H9 (cell line): ENCODE measurements at regions not wholly inside any gene's neighbourhood (a gene's known extent, or its start where the extent isn't known, plus 50 kb on each side); places are given as distances from the start of the nearest gene placed in this dataset.

ENCODE experiments used
- DNase-seq: peaks from one replicate; pipeline ENCODE4 v3.0.0-alpha.2; 2017
- H2AFZ ChIP-seq: one replicate; pipeline ENCODE4 v1.6.1; 2013; ENCODE audit warnings: mild to moderate bottlenecking, low read length, control low read depth, moderate library complexity
- H2AK5ac ChIP-seq: 2 replicates; pipeline ENCODE4 v1.6.1; 2013; ENCODE audit warnings: low read length, control low read depth, mixed read lengths; ENCODE audit not compliant: insufficient read length
- H2BK120ac ChIP-seq: one replicate; pipeline ENCODE4 v1.6.1; 2013; ENCODE audit warnings: low read depth, mild to moderate bottlenecking, low read length, control low read depth, inconsistent platforms; ENCODE audit not compliant: poor library complexity, severe bottlenecking
- H2BK12ac ChIP-seq: 2 replicates; pipeline ENCODE4 v1.6.1; 2013; ENCODE audit warnings: low read length, control low read depth, mixed read lengths, low read depth; ENCODE audit not compliant: insufficient read length
- H2BK15ac ChIP-seq: 2 replicates; pipeline ENCODE4 v1.6.1; 2013; ENCODE audit warnings: low read depth, low read length, control low read depth
- H2BK20ac ChIP-seq: one replicate; pipeline ENCODE4 v1.6.1; 2013; ENCODE audit warnings: low read depth, mild to moderate bottlenecking, low read length, control low read depth, inconsistent platforms; ENCODE audit not compliant: poor library complexity, severe bottlenecking
- H2BK5ac ChIP-seq: 2 replicates; pipeline ENCODE4 v1.6.1; 2013; ENCODE audit warnings: low read length, control low read depth, mixed read lengths; ENCODE audit not compliant: insufficient read length
- H3K14ac ChIP-seq: 2 replicates; pipeline ENCODE4 v1.6.1; 2013; ENCODE audit warnings: low read length, control low read depth; ENCODE audit not compliant: insufficient read depth
- H3K18ac ChIP-seq: 2 replicates; pipeline ENCODE4 v1.6.1; 2013; ENCODE audit warnings: low read depth, mild to moderate bottlenecking, mixed read lengths, low read length, control low read depth; ENCODE audit not compliant: insufficient read length
- H3K23ac ChIP-seq: 2 replicates; pipeline ENCODE4 v1.6.1; 2013; ENCODE audit warnings: low read length, control low read depth, mixed read lengths, low read depth; ENCODE audit not compliant: insufficient read length
- H3K23me2 ChIP-seq: 2 replicates; pipeline ENCODE4 v1.6.1; 2013; ENCODE audit warnings: low read depth, mild to moderate bottlenecking, mixed read lengths, low read length, control low read depth; ENCODE audit not compliant: insufficient read length, poor library complexity, severe bottlenecking
- H3K27ac ChIP-seq: 2 replicates; pipeline ENCODE4 v1.5.1; 2013; ENCODE audit warnings: low read length, control low read depth, mixed read lengths, low read depth; ENCODE audit not compliant: insufficient read length
- H3K27me3 ChIP-seq: 2 replicates; pipeline ENCODE4 v1.6.1; 2013; ENCODE audit warnings: low read length, control low read depth, inconsistent platforms; ENCODE audit not compliant: insufficient read depth
- H3K4ac ChIP-seq: 2 replicates; pipeline ENCODE4 v1.6.1; 2013; ENCODE audit warnings: low read depth, mild to moderate bottlenecking, control low read depth, inconsistent platforms, low read length, moderate library complexity
- H3K4me1 ChIP-seq: 2 replicates; pipeline ENCODE4 v1.6.1; 2013; ENCODE audit warnings: low read length, control low read depth, inconsistent platforms; ENCODE audit not compliant: insufficient read depth
- H3K4me2 ChIP-seq: 2 replicates; pipeline ENCODE4 v1.6.1; 2013; ENCODE audit warnings: low read length, control low read depth, mixed read lengths; ENCODE audit not compliant: insufficient read length, insufficient read depth
- H3K56ac ChIP-seq: 2 replicates; pipeline ENCODE4 v1.6.1; 2013; ENCODE audit warnings: low read depth, mild to moderate bottlenecking, mixed read lengths, low read length, control low read depth; ENCODE audit not compliant: insufficient read length
- H3K79me1 ChIP-seq: 2 replicates; pipeline ENCODE4 v1.6.1; 2013; ENCODE audit warnings: low read depth, mild to moderate bottlenecking, moderate library complexity, low read length, control low read depth, inconsistent platforms; ENCODE audit not compliant: insufficient read depth, poor library complexity, severe bottlenecking
- H3K79me2 ChIP-seq: 2 replicates; pipeline ENCODE4 v1.6.1; 2013; ENCODE audit warnings: low read length, control low read depth, inconsistent platforms; ENCODE audit not compliant: insufficient read depth
- H3K9ac ChIP-seq: 2 replicates; pipeline ENCODE4 v1.6.1; 2013; ENCODE audit warnings: low read length, control low read depth, mixed read lengths; ENCODE audit not compliant: insufficient read length; ENCODE audit errors: extremely low read depth
- H3K9me3 ChIP-seq: one replicate; pipeline ENCODE4 v1.6.1; 2013; ENCODE audit warnings: low read depth, low read length, inconsistent platforms; ENCODE audit not compliant: control insufficient read depth
- H3T11ph ChIP-seq: one replicate; pipeline ENCODE4 v1.6.1; 2013; ENCODE audit warnings: mild to moderate bottlenecking, low read length, control low read depth, inconsistent platforms
- H4K20me1 ChIP-seq: one replicate; pipeline ENCODE4 v1.6.1; 2013; ENCODE audit not compliant: control insufficient read depth, insufficient read length, insufficient read depth
- H4K5ac ChIP-seq: 2 replicates; pipeline ENCODE4 v1.6.1; 2013; ENCODE audit warnings: low read depth, mild to moderate bottlenecking, mixed read lengths, low read length, control low read depth; ENCODE audit not compliant: insufficient read length
- H4K8ac ChIP-seq: replicated peaks from 2 replicates; pipeline ENCODE4 v1.6.1; 2013; ENCODE audit warnings: low read length, control low read depth, mixed read lengths, low read depth; ENCODE audit not compliant: insufficient read length
- H4K91ac ChIP-seq: 2 replicates; pipeline ENCODE4 v1.6.1; 2013; ENCODE audit warnings: low read depth, mild to moderate bottlenecking, moderate library complexity, mixed read lengths, low read length, control low read depth; ENCODE audit not compliant: insufficient read length
- H3K27ac Mint-ChIP-seq, 3 experiments: 2 replicates in 2 of 3; 3 replicates in 1 of 3; pipeline ENCODE4 v1.8.0; 2020 to 2021; ENCODE audit warnings: mixed read lengths in 3 of 3, mild to moderate bottlenecking in 1 of 3, moderate library complexity in 1 of 3
- H3K27me3 Mint-ChIP-seq: 2 replicates; pipeline ENCODE4 v1.8.0; 2021; ENCODE audit warnings: low read depth, mild to moderate bottlenecking, moderate library complexity, mixed read lengths
- H3K36me3 Mint-ChIP-seq, 3 experiments: 2 replicates in 2 of 3; 3 replicates in 1 of 3; pipeline ENCODE4 v1.8.0; 2020 to 2021; ENCODE audit warnings: low read depth in 3 of 3, mixed read lengths in 3 of 3; ENCODE audit not compliant: insufficient read depth in 1 of 3
- H3K4me1 Mint-ChIP-seq, 2 experiments: 2 replicates each; pipeline ENCODE4 v1.8.0; 2020; ENCODE audit warnings: mixed read lengths in 2 of 2
- H3K4me3 Mint-ChIP-seq, 2 experiments: 2 replicates in 1 of 2; 3 replicates in 1 of 2; pipeline ENCODE4 v1.8.0; 2020 to 2021; ENCODE audit warnings: mild to moderate bottlenecking in 2 of 2, mixed read lengths in 2 of 2, moderate library complexity in 1 of 2
- H3K9me3 Mint-ChIP-seq, 2 experiments: 2 replicates in 1 of 2; 3 replicates in 1 of 2; pipeline ENCODE4 v1.8.0; 2020; ENCODE audit warnings: mild to moderate bottlenecking in 2 of 2, mixed read lengths in 2 of 2, moderate library complexity in 1 of 2
- TF ChIP-seq, protein P1 (sequence below): fragments of 200-600 bp; sonication (generic); conservative IDR thresholded peaks from 3 replicates; pipeline ENCODE4 v1.8.0; 2021; ENCODE audit warnings: antibody characterized with exemption, mild to moderate bottlenecking

DNA sequence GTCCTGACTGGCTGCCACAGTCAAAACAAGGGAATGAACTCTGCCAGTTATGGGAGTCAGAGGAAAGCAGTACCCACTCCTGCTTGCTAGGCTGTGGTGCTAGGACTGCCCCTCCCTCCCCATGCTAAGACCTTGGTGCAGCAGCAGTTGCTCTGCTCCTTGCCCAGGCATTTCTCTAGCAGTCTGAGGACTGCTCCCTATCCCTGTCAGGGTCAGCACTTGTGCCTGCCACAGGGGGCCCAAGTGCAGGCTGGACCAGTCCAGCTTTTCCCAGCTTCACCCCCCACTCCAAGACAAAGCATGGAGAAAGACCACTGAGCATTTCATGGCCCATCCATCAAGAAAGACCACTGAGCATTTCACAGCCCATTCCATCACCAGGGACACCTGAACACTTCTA is 305.8 kb upstream of the CLEC14A start:
- H3K79me2 ChIP-seq = no peaks in the 10 kb centered on the region
- peaks cover 2% of the 10 kb centered on the region; the same call in 1 of the 2 replicates for H3K27me3 Mint-ChIP-seq
- no peak overlapping the region for H4K8ac ChIP-seq
- no peak for DNase-seq
- no peak overlapping the region for H3K4ac ChIP-seq
- TF ChIP-seq, protein P1, sequence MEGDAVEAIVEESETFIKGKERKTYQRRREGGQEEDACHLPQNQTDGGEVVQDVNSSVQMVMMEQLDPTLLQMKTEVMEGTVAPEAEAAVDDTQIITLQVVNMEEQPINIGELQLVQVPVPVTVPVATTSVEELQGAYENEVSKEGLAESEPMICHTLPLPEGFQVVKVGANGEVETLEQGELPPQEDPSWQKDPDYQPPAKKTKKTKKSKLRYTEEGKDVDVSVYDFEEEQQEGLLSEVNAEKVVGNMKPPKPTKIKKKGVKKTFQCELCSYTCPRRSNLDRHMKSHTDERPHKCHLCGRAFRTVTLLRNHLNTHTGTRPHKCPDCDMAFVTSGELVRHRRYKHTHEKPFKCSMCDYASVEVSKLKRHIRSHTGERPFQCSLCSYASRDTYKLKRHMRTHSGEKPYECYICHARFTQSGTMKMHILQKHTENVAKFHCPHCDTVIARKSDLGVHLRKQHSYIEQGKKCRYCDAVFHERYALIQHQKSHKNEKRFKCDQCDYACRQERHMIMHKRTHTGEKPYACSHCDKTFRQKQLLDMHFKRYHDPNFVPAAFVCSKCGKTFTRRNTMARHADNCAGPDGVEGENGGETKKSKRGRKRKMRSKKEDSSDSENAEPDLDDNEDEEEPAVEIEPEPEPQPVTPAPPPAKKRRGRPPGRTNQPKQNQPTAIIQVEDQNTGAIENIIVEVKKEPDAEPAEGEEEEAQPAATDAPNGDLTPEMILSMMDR = no peak
- no peak overlapping the region for H3K56ac ChIP-seq
- H3K27ac ChIP-seq = no peak overlapping the region
- no peak overlapping the region for H3K9ac ChIP-seq
- no peaks in the 10 kb centered on the region for H3K4me1 ChIP-seq
- no peak overlapping the region for H2BK20ac ChIP-seq
- H4K91ac ChIP-seq = no peak overlapping the region
- no peak overlapping the region for H2BK5ac ChIP-seq
- H3K4me2 ChIP-seq = no peak overlapping the region
- H3K9me3 Mint-ChIP-seq = peaks cover 40 to 41% of the 10 kb centered on the region in 2 experiments
- no peak overlapping the region for H3K23ac ChIP-seq
- no peak overlapping the region for H2BK12ac ChIP-seq
- no peak overlapping the region for H2AFZ ChIP-seq
- H3K14ac ChIP-seq = no peak overlapping the region
- no peaks in the 10 kb centered on the region for H3K4me1 Mint-ChIP-seq
- H3K27me3 ChIP-seq = no peaks in the 10 kb centered on the region
- H4K20me1 ChIP-seq = no peaks in the 10 kb centered on the region
- no peaks in the 10 kb centered on the region for H3K23me2 ChIP-seq
- no peak overlapping the region for H2BK15ac ChIP-seq
- peaks cover 12 to 32% (median 16%) of the 10 kb centered on the region in 3 experiments for H3K36me3 Mint-ChIP-seq
- no peak overlapping the region for H3K4me3 Mint-ChIP-seq
- H2AK5ac ChIP-seq = no peak overlapping the region
- no peak overlapping the region for H3K18ac ChIP-seq
- no peaks in the 10 kb centered on the region for H3K79me1 ChIP-seq
- H3T11ph ChIP-seq = no peak overlapping the region
- H4K5ac ChIP-seq = no peak overlapping the region
- no peak overlapping the region for H3K27ac Mint-ChIP-seq
- H3K9me3 ChIP-seq = peaks cover 17% of the 10 kb centered on the region
- no peak overlapping the region for H2BK120ac ChIP-seq
